ENCODE measurements at regions not wholly inside any gene's neighbourhood (a gene's known extent, or its start where the extent isn't known, plus 50 kb on each side); places are given as distances from the start of the nearest gene placed in this dataset.
"Not testable (repeated sequence)": the region's sequence is repeated elsewhere in the genome, so short reads cannot be mapped to it uniquely, and the experiment has no call there.

GRCh38 chr9:88875400-88876120, 115.7 kb upstream of the S1PR3 start:
- H3K36me3 Mint-ChIP-seq = no peaks in the 10 kb centered on the region

DNA sequence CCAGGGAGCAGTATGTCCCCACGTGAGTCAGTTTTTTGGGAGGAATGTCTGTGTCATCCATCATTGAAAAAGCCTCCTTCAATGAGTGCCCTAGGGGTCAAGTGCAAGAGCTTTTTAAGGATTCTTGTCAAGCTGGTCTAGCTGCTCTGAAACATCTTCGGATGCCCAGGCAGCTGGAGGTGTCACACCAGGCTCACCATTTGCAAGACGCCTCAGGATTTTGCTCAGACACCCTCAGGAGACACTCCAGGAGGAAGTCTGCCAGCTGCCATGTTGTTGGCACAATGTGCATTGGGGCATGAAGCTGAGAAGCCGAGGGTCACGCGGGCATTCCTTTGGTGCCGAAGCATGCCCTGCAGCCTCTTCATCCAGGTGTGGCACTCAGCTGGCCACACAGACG, 111.1 kb upstream of the S1PR3 start:
- Mint-ChIP-seq H3K27ac (no peak overlapping the region), H3K4me1 (peaks cover 0 to 10% (median 7%) of the 10 kb centered on the region in 4 donors), H3K27me3 (peaks cover 2 to 5% of the 10 kb centered on the region in 2 donors), H3K36me3 (no peaks in the 10 kb centered on the region), H3K9me3 (peaks cover 0 to 11% (median 4%) of the 10 kb centered on the region in 8 donors), H3K4me3 (no peak overlapping the region)
- intact Hi-C loops (cut with micrococcal nuclease) = no loop called here
- Histone ChIP-seq H3K9me3 (ENCODE audit: control insufficient read depth in 1 of 2, low read length in 2 of 2) (no peaks in the 10 kb centered on the region), H3K36me3 (ENCODE audit: insufficient read depth, low read length) (no peaks in the 10 kb centered on the region), H3K4me3 (ENCODE audit: low read length in 2 of 2) (no peak overlapping the region), H3K27ac (ENCODE audit: low read depth, low read length) (no peak overlapping the region), H3K27me3 (ENCODE audit: insufficient read depth, low read length) (no peaks in the 10 kb centered on the region), H3K4me1 (ENCODE audit: insufficient read depth, low read length) (no peaks in the 10 kb centered on the region)
- DNase-seq = no peak
- CTCF ChIA-PET (ENCODE audit: partially characterized antibody) = no interaction called here
- POLR2A ChIA-PET (ENCODE audit: partially characterized antibody) = no interaction called here

More at GRCh38 chr9:88875400-88876120, 115.7 kb upstream of the S1PR3 start:
- no peaks in the 10 kb centered on the region for H3K9me3 ChIP-seq (ENCODE audit: control insufficient read depth in 1 of 2, low read length in 2 of 2)
- no peaks in the 10 kb centered on the region for H3K27me3 ChIP-seq (ENCODE audit: insufficient read depth, low read length)
- ChIA-PET POLR2A (ENCODE audit: partially characterized antibody) (no interaction called here), CTCF (ENCODE audit: partially characterized antibody) (no interaction called here)
- intact Hi-C loops (cut with micrococcal nuclease) = no loop called here
- no peak for DNase-seq
- H3K36me3 ChIP-seq (ENCODE audit: insufficient read depth, low read length) = no peaks in the 10 kb centered on the region
- Mint-ChIP-seq H3K4me3 (no peak overlapping the region), H3K9me3 (peaks cover 0 to 2% (median 0%) of the 10 kb centered on the region in 8 donors), H3K27ac (no peak overlapping the region), H3K27me3 (peaks cover 0 to 11% of the 10 kb centered on the region in 2 donors), H3K4me1 (no peaks in the 10 kb centered on the region)
- no peak overlapping the region for H3K4me3 ChIP-seq (ENCODE audit: low read length in 2 of 2)
- no peaks in the 10 kb centered on the region for H3K4me1 ChIP-seq (ENCODE audit: insufficient read depth, low read length)
- no peak overlapping the region for H3K27ac ChIP-seq (ENCODE audit: low read depth, low read length)

GRCh38 chr9:88884291-88884690, 107.0 kb upstream of the S1PR3 start:
- H3K27me3 Mint-ChIP-seq; H3K9me3 Mint-ChIP-seq; H3K4me1 ChIP-seq (ENCODE audit: insufficient read depth, low read length); H3K27ac ChIP-seq (ENCODE audit: low read depth, low read length); H3K9me3 ChIP-seq (ENCODE audit: control insufficient read depth in 1 of 2, low read length in 2 of 2); intact Hi-C loops (cut with micrococcal nuclease); H3K36me3 Mint-ChIP-seq; H3K4me3 ChIP-seq (ENCODE audit: low read length in 2 of 2); CTCF ChIA-PET (ENCODE audit: partially characterized antibody); POLR2A ChIA-PET (ENCODE audit: partially characterized antibody); H3K27me3 ChIP-seq (ENCODE audit: insufficient read depth, low read length); DNase-seq; H3K36me3 ChIP-seq (ENCODE audit: insufficient read depth, low read length): not testable (repeated sequence)
- peak overlapping the region in 1 of 7 donors; percentile 38 for H3K27ac Mint-ChIP-seq
- H3K4me1 Mint-ChIP-seq = peaks cover 0 to 10% (median 7%) of the 10 kb centered on the region in 4 donors
- peak overlapping the region in 1 of 8 donors; percentile 24 for H3K4me3 Mint-ChIP-seq

GRCh38 chr9:88886762-88887161, 104.5 kb upstream of the S1PR3 start:
- H3K9me3 ChIP-seq (ENCODE audit: control insufficient read depth in 1 of 2, low read length in 2 of 2); POLR2A ChIA-PET (ENCODE audit: partially characterized antibody); H3K36me3 ChIP-seq (ENCODE audit: insufficient read depth, low read length); H3K27me3 ChIP-seq (ENCODE audit: insufficient read depth, low read length); DNase-seq; H3K27ac ChIP-seq (ENCODE audit: low read depth, low read length); H3K9me3 Mint-ChIP-seq; intact Hi-C loops (cut with micrococcal nuclease); H3K27ac Mint-ChIP-seq; H3K36me3 Mint-ChIP-seq; H3K4me1 ChIP-seq (ENCODE audit: insufficient read depth, low read length); H3K27me3 Mint-ChIP-seq; H3K4me3 ChIP-seq (ENCODE audit: low read length in 2 of 2); H3K4me3 Mint-ChIP-seq: not testable (repeated sequence)
- H3K4me1 Mint-ChIP-seq = peaks cover 0 to 13% (median 7%) of the 10 kb centered on the region in 4 donors
- CTCF ChIA-PET (ENCODE audit: partially characterized antibody) = interaction anchor here (0.6 kb wide), 1 partner anchor 330 kb away, joined by 3 read pairs; no protein-coding TSS in a partner anchor

DNA sequence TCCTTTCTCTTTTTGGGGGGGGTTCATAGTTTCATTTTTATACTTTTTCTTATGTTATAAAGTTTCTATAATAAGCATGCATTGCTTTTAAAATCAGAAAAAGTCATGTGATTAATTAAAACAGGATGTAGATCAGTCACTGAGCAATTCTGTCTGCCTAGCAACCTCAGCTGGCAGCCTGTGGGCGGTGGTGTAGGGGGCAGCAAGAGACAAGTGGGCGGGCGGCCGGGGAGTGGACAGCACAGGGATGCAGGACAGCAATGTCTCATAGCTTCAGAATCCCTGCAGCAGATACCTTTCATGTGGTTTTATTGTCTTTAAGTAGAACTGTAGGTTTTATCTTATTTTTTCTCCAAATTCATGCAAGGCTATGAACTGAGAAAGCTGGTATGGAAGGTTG, 101.9 kb upstream of the S1PR3 start:
- Histone ChIP-seq H3K4me3 (ENCODE audit: low read length in 2 of 2) (no peak overlapping the region), H3K36me3 (ENCODE audit: insufficient read depth, low read length) (no peaks in the 10 kb centered on the region), H3K27me3 (ENCODE audit: insufficient read depth, low read length) (no peaks in the 10 kb centered on the region), H3K4me1 (ENCODE audit: insufficient read depth, low read length) (no peaks in the 10 kb centered on the region), H3K9me3 (ENCODE audit: control insufficient read depth in 1 of 2, low read length in 2 of 2) (no peaks in the 10 kb centered on the region), H3K27ac (ENCODE audit: low read depth, low read length) (no peak overlapping the region)
- DNase-seq = no peak
- peaks cover 0 to 6% (median 0%) of the 10 kb centered on the region in 8 donors for H3K9me3 Mint-ChIP-seq
- H3K4me3 Mint-ChIP-seq = no peak overlapping the region
- CTCF ChIA-PET (ENCODE audit: partially characterized antibody) = no interaction called here
- no peaks in the 10 kb centered on the region for H3K36me3 Mint-ChIP-seq
- peaks cover 4 to 18% of the 10 kb centered on the region in 2 donors for H3K27me3 Mint-ChIP-seq
- H3K27ac Mint-ChIP-seq = no peak overlapping the region
- intact Hi-C loops (cut with micrococcal nuclease) = no loop called here
- H3K4me1 Mint-ChIP-seq = peaks cover 0 to 9% (median 5%) of the 10 kb centered on the region in 4 donors
- POLR2A ChIA-PET (ENCODE audit: partially characterized antibody) = no interaction called here

DNA sequence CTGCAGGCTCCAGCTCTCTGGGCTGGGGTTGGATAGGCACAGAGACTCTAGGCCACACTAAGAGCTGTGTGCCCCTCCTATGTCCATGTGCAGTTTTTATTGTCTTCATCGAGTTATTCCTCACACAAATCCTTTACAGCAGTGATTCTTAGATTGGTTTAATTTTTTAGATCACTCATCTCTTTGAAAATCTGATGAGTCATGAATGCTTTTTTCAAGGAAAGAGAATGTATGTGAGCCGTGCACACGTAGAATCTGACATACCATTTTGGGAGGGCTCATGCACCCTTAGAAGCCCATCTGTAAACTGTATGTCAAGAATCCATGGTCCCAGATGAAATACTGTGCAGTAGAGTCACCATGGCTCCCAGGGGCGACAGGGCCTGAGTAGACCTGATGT, 100.7 kb upstream of the S1PR3 start:
- intact Hi-C loops (cut with micrococcal nuclease) = no loop called here
- CTCF ChIA-PET (ENCODE audit: partially characterized antibody) = no interaction called here
- Mint-ChIP-seq H3K27ac (no peak overlapping the region), H3K36me3 (no peaks in the 10 kb centered on the region), H3K9me3 (peaks cover 0 to 6% (median 0%) of the 10 kb centered on the region in 8 donors), H3K4me1 (peaks cover 0 to 3% (median 0%) of the 10 kb centered on the region in 4 donors), H3K27me3 (peaks cover 5 to 18% of the 10 kb centered on the region in 2 donors), H3K4me3 (no peak overlapping the region)
- H3K4me1 ChIP-seq (ENCODE audit: insufficient read depth, low read length) = no peaks in the 10 kb centered on the region
- no peak overlapping the region for H3K4me3 ChIP-seq (ENCODE audit: low read length in 2 of 2)
- H3K27ac ChIP-seq (ENCODE audit: low read depth, low read length) = no peak overlapping the region
- DNase-seq = no peak
- POLR2A ChIA-PET (ENCODE audit: partially characterized antibody) = no interaction called here
- no peaks in the 10 kb centered on the region for H3K36me3 ChIP-seq (ENCODE audit: insufficient read depth, low read length)
- no peaks in the 10 kb centered on the region for H3K9me3 ChIP-seq (ENCODE audit: control insufficient read depth in 1 of 2, low read length in 2 of 2)
- H3K27me3 ChIP-seq (ENCODE audit: insufficient read depth, low read length) = no peaks in the 10 kb centered on the region

GRCh38 chr9:88891040-88891439, 100.2 kb upstream of the S1PR3 start:
- Histone ChIP-seq H3K9me3 (ENCODE audit: control insufficient read depth in 1 of 2, low read length in 2 of 2) (no peaks in the 10 kb centered on the region), H3K27me3 (ENCODE audit: insufficient read depth, low read length) (no peaks in the 10 kb centered on the region), H3K4me3 (ENCODE audit: low read length in 2 of 2) (no peak overlapping the region), H3K36me3 (ENCODE audit: insufficient read depth, low read length) (no peaks in the 10 kb centered on the region), H3K27ac (ENCODE audit: low read depth, low read length) (no peak overlapping the region), H3K4me1 (ENCODE audit: insufficient read depth, low read length) (no peaks in the 10 kb centered on the region)
- Mint-ChIP-seq H3K4me3 (no peak overlapping the region), H3K36me3 (no peaks in the 10 kb centered on the region), H3K27ac (no peak overlapping the region), H3K9me3 (peaks cover 0 to 4% (median 0%) of the 10 kb centered on the region in 8 donors), H3K27me3 (peaks cover 7 to 18% of the 10 kb centered on the region in 2 donors), H3K4me1 (peaks cover 0 to 3% (median 0%) of the 10 kb centered on the region in 4 donors)
- intact Hi-C loops (cut with micrococcal nuclease) = no loop called here
- POLR2A ChIA-PET (ENCODE audit: partially characterized antibody) = no interaction called here
- CTCF ChIA-PET (ENCODE audit: partially characterized antibody) = no interaction called here
- DNase-seq = no peak
